ENCODE measurements at regions not wholly inside any gene's neighbourhood (a gene's known extent, or its start where the extent isn't known, plus 50 kb on each side); places are given as distances from the start of the nearest gene placed in this dataset.

DNA sequence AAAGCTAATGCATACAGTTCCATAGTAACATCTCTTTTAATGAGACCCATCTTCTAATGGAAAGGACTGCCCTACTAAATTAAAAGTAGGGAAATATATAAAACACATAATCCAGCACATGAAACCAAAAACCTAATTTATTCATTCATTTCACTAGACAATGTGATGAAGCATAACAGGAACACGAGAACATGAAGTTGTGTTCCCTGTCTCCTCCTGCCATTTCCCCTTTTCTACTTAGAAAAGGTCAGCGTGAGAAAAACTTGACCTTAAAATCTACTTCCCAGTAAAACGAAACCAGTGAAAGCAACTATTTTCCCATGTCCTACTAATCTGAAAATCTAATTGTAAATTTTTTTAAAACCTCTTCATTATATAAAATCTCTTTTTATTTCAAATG is 847.5 kb downstream of the TLE1 start:
- no peaks in the 10 kb centered on the region for H3K9me3 ChIP-seq
- no peaks in the 10 kb centered on the region for H3K4me1 ChIP-seq
- no peak for DNase-seq
- no peak overlapping the region for H3K27ac ChIP-seq
- ATAC-seq (ENCODE audit: low FRiP score in 2 of 2), result no peak
- H3K4me3 ChIP-seq, result no peak overlapping the region
- H3K36me3 ChIP-seq, result no peaks in the 10 kb centered on the region
- no peak for TF ChIP-seq EP300 (IDR thresholded peaks at IDR 0.05)
- no peak for TF ChIP-seq POLR2AphosphoS5 (IDR thresholded peaks at IDR 0.05)
- WGBS, 2 donors, result 52 to 55% methylated on average over 3 of the region's 3 CpGs
- no peaks in the 10 kb centered on the region for H3K27me3 ChIP-seq

DNA sequence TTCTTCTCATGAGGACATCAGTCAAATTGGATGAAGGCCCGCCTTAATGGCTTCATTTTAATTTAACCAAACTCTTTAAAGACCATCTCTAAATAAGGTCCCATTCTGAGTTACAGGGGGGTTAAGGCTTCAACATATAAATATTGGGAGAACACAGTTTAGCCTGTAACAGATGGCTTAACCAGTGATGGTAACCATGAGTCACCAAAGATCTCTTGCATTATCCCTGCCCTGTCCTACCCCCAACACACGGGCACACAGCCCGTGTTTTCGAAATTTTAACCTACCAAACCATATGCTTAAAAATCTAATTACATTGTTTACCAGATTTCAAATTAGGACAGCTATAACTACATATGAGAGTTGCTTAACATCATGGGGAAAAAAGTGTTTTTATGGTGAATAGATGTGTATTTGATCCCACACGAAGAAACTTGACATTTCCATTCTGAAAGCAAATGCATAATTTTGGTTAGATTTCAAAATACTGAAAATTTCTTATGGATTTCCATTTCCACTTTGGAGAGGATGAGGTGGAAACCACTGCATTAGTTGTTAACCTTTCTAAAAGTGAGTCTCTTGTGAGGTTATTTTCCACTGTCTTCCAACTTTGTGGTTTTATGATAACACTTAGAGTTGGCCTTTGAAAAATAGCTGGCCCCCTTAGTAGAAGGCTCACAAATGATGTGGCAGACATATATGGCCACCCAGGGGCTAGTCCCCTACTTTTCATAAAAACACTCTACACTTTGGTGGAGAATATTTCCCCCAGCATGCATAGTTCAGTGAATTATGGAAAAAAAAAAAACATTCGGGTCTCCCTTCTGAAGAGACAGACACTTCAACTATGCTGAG is 849.3 kb downstream of the TLE1 start:
- Histone ChIP-seq H3K4me3 (no peak overlapping the region), H3K36me3 (no peaks in the 10 kb centered on the region), H3K27ac (no peak overlapping the region), H3K9me3 (no peaks in the 10 kb centered on the region), H3K4me1 (no peaks in the 10 kb centered on the region), H3K27me3 (no peaks in the 10 kb centered on the region)
- ATAC-seq (ENCODE audit: low FRiP score in 2 of 2) (no peak), DNase-seq (no peak)
- 84 to 91% methylated on average over 6 of the region's 6 CpGs for WGBS, 2 donors
- TF ChIP-seq EP300 (IDR thresholded peaks at IDR 0.05) (no peak), POLR2AphosphoS5 (IDR thresholded peaks at IDR 0.05) (no peak), CTCF (IDR thresholded peaks at IDR 0.05) (no peak), POLR2A (IDR thresholded peaks at IDR 0.05) (no peak)

GRCh38 chr9:80836013-80836412 is 853.3 kb downstream of the TLE1 start:
- H3K4me1 ChIP-seq, result no peaks in the 10 kb centered on the region
- DNase-seq, result no peak
- no peak overlapping the region for H3K27ac ChIP-seq
- no peak for TF ChIP-seq POLR2A (IDR thresholded peaks at IDR 0.05)
- no peaks in the 10 kb centered on the region for H3K9me3 ChIP-seq
- ATAC-seq (ENCODE audit: low FRiP score in 2 of 2), result no peak
- no peaks in the 10 kb centered on the region for H3K36me3 ChIP-seq
- no peak overlapping the region for H3K4me3 ChIP-seq
- H3K27me3 ChIP-seq, result no peaks in the 10 kb centered on the region

- ATAC-seq (ENCODE audit: low FRiP score in 2 of 2), result no peak
- DNase-seq, result no peak
- H3K4me1 ChIP-seq, result no peaks in the 10 kb centered on the region
- TF ChIP-seq CTCF (IDR thresholded peaks at IDR 0.05), result no peak
- no peak for TF ChIP-seq POLR2A (IDR thresholded peaks at IDR 0.05)
- no peak for TF ChIP-seq POLR2AphosphoS5 (IDR thresholded peaks at IDR 0.05)
- TF ChIP-seq EP300 (IDR thresholded peaks at IDR 0.05), result no peak
- WGBS, 2 donors, result 92 to 94% methylated on average over 1 of the region's 1 CpG
- H3K36me3 ChIP-seq, result no peaks in the 10 kb centered on the region
- H3K4me3 ChIP-seq, result no peak overlapping the region
- no peaks in the 10 kb centered on the region for H3K9me3 ChIP-seq
- no peaks in the 10 kb centered on the region for H3K27me3 ChIP-seq
- H3K27ac ChIP-seq, result no peak overlapping the region
These were observed 857.6 kb downstream of the TLE1 start for GRCh38 chr9:80831751-80832150.

DNA sequence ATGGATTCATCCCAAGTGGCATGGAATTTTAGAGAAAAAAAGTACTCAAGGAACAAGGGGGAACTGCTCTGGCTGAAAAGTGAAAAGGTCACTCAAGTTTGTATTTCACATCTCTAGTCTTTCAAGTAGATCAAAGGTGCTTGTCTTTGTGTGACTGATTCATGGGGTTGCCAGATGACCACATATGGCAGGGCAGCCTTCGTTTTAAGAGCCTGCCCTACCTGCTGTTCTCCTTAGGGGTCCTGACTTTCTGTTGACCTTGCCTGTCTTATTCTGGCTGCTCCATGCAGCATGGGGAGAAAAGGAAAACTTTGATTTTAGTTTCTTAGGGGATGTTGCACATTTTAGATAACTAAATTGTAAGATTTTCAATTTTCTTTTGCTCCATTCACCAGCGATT is 877.7 kb downstream of the TLE1 start:
- H3K4me3 ChIP-seq, result no peak overlapping the region
- no peaks in the 10 kb centered on the region for H3K9me3 ChIP-seq
- TF ChIP-seq CTCF (IDR thresholded peaks at IDR 0.05), result no peak
- no peak for TF ChIP-seq EP300 (IDR thresholded peaks at IDR 0.05)
- TF ChIP-seq POLR2AphosphoS5 (IDR thresholded peaks at IDR 0.05), result no peak
- no peak for TF ChIP-seq POLR2A (IDR thresholded peaks at IDR 0.05)
- ATAC-seq (ENCODE audit: low FRiP score in 2 of 2), result no peak
- DNase-seq, result no peak
- H3K27ac ChIP-seq, result no peak overlapping the region
- no peaks in the 10 kb centered on the region for H3K36me3 ChIP-seq
- H3K4me1 ChIP-seq, result no peaks in the 10 kb centered on the region
- WGBS, 2 donors, result 50 to 53% methylated on average over 2 of the region's 2 CpGs
- no peaks in the 10 kb centered on the region for H3K27me3 ChIP-seq

- no peaks in the 10 kb centered on the region for H3K4me1 ChIP-seq
These were observed 878.3 kb downstream of the TLE1 start for GRCh38 chr9:80811003-80811402.

More at GRCh38 chr9:80811003-80811402, 878.3 kb downstream of the TLE1 start:
- H3K9me3 ChIP-seq, result no peaks in the 10 kb centered on the region
- no peak for DNase-seq
- H3K27ac ChIP-seq, result no peak overlapping the region
- TF ChIP-seq EP300 (IDR thresholded peaks at IDR 0.05) (no peak), POLR2A (IDR thresholded peaks at IDR 0.05) (no peak), CTCF (IDR thresholded peaks at IDR 0.05) (no peak), POLR2AphosphoS5 (IDR thresholded peaks at IDR 0.05) (no peak)
- no peaks in the 10 kb centered on the region for H3K36me3 ChIP-seq
- no peak overlapping the region for H3K4me3 ChIP-seq
- no peak for ATAC-seq (ENCODE audit: low FRiP score in 2 of 2)
- H3K27me3 ChIP-seq, result no peaks in the 10 kb centered on the region

All from upper lobe of left lung (tissue), 6 donors.